GM12878 (cell line): ENCODE measurements at regions not wholly inside any gene's neighbourhood (a gene's known extent, or its start where the extent isn't known, plus 50 kb on each side); places are given as distances from the start of the nearest gene placed in this dataset.

Experiments
- ATAC-seq: fragments of 200-7000 bp; cut with Tn5 transposase; 3 replicates; pipeline ENCODE4 v1.9.1; 2020; ENCODE audit warnings: mild to moderate bottlenecking, moderate library complexity
- BruUV-seq: library from RNA; stranded (reverse); fragments of 400-500 nt; replicated peaks from 2 replicates; lab custom pipeline; 2021; lab: Mats Ljungman, UMichigan
- CTCF ChIA-PET: fragments of 300-600 bp; sonication (Branson Sonifier 250); formaldehyde crosslinking; extraction: SDS; loops from one replicate; lab custom pipeline; 2021; ENCODE audit warnings: inconsistent platforms; lab: Yijun Ruan, JAX
- POLR2A ChIA-PET: fragments of 350-600 bp; formaldehyde crosslinking; extraction: SDS; loops from one replicate; lab custom pipeline; 2021; ENCODE audit warnings: inconsistent platforms; lab: Charles Lee
- RAD21 ChIA-PET: fragments of 300-600 bp; sonication (Branson Sonifier 250); formaldehyde crosslinking; loops from one replicate; lab custom pipeline; 2023; ENCODE audit warnings: antibody characterized with exemption; ENCODE audit not compliant: unreplicated experiment; lab: Charles Lee
- SMC1A ChIA-PET: fragments of 300-600 bp; sonication (Branson Sonifier 250); formaldehyde crosslinking; loops from one replicate; lab custom pipeline; 2023; ENCODE audit not compliant: unreplicated experiment, uncharacterized antibody; lab: Charles Lee
- DNase-seq: peaks from one replicate; pipeline ENCODE4 v3.0.0-alpha.2; 2011; ENCODE audit warnings: low read depth, low spot score
- FAIRE-seq: peaks from 3 replicates; lab custom pipeline; 2011; peaks lifted over from hg19 to GRCh38; lab: Jason Lieb, UNC
- H2AFZ ChIP-seq: 2 replicates; pipeline ENCODE4 v1.6.0; 2011; ENCODE audit warnings: low read depth, low read length, control low read depth; ENCODE audit not compliant: control insufficient read depth
- H3K27ac ChIP-seq: 2 replicates; pipeline ENCODE4 v1.5.1; 2011; ENCODE audit warnings: control low read depth; ENCODE audit not compliant: control insufficient read depth, insufficient read depth
- H3K27me3 ChIP-seq, 2 experiments: replicated peaks in 1 of 2; 2 replicates each; pipeline versions ENCODE4 v1.6.0 to v1.6.1; 2011; ENCODE audit warnings: low read length in 1 of 2; ENCODE audit not compliant: control insufficient read depth in 2 of 2, insufficient read depth in 2 of 2
- H3K36me3 ChIP-seq, 2 experiments: 2 replicates each; pipeline ENCODE4 v1.5.1; 2011; ENCODE audit warnings: low read length in 1 of 2; ENCODE audit not compliant: control insufficient read depth in 2 of 2, insufficient read depth in 2 of 2
- H3K4me1 ChIP-seq: 2 replicates; pipeline ENCODE4 v1.6.1; 2011; ENCODE audit warnings: mild to moderate bottlenecking, low read length, moderate library complexity, mixed read lengths; ENCODE audit not compliant: control insufficient read depth, insufficient read depth
- H3K4me2 ChIP-seq: 2 replicates; pipeline ENCODE4 v1.6.0; 2011; ENCODE audit warnings: control low read depth; ENCODE audit not compliant: control insufficient read depth, insufficient read depth
- H3K4me3 ChIP-seq: fragments of 200-600 bp; sonication (generic); 2 replicates; pipeline ENCODE4 v1.5.1; 2016
- H3K79me2 ChIP-seq: 2 replicates; pipeline ENCODE4 v1.6.0; 2011; ENCODE audit warnings: low read length; ENCODE audit not compliant: control insufficient read depth, insufficient read depth
- H3K9ac ChIP-seq: 2 replicates; pipeline ENCODE4 v1.8.0; 2011; ENCODE audit warnings: low read length, control low read depth, mixed read lengths; ENCODE audit not compliant: control insufficient read depth, insufficient read depth
- H3K9me3 ChIP-seq: replicated peaks from 3 replicates; pipeline ENCODE4 v1.5.1; 2011; ENCODE audit warnings: mild to moderate bottlenecking, low read length; ENCODE audit not compliant: control insufficient read depth, insufficient read depth
- H4K20me1 ChIP-seq: 2 replicates; pipeline ENCODE4 v1.6.0; 2011; ENCODE audit not compliant: control insufficient read depth, insufficient read depth
- BACH1 ChIP-seq: fragments of 450-650 bp; IDR thresholded peaks from 2 replicates; pipeline ENCODE4 v1.6.1; 2017; ENCODE audit warnings: mild to moderate bottlenecking, borderline replicate concordance
- BRCA1 ChIP-seq: IDR thresholded peaks from 2 replicates; pipeline ENCODE4 v1.6.1; 2011; ENCODE audit warnings: low read depth, low read length, improper control_type of control experiment
- CREB1 ChIP-seq: IDR thresholded peaks from 2 replicates; pipeline ENCODE4 v1.6.1; 2012; ENCODE audit warnings: low read depth, mild to moderate bottlenecking, inconsistent platforms
- MTA2 ChIP-seq: fragments of 450-650 bp; IDR thresholded peaks from 2 replicates; pipeline ENCODE4 v1.6.1; 2016; ENCODE audit warnings: low read depth, mild to moderate bottlenecking, moderate library complexity
- NFYB ChIP-seq: IDR thresholded peaks from 2 replicates; pipeline ENCODE4 v1.6.1; 2011; ENCODE audit warnings: low read depth, mild to moderate bottlenecking, low read length, improper control_type of control experiment, moderate library complexity; ENCODE audit not compliant: insufficient read depth
- NR2C2 ChIP-seq: IDR thresholded peaks from 2 replicates; pipeline ENCODE4 v1.6.1; 2011; ENCODE audit warnings: borderline replicate concordance, low read depth; ENCODE audit not compliant: control insufficient read depth, insufficient read length
- NR2F1 ChIP-seq: fragments of 450-650 bp; conservative IDR thresholded peaks from 2 replicates; pipeline ENCODE4 v1.6.1; 2017; ENCODE audit warnings: mild to moderate bottlenecking
- PML ChIP-seq: IDR thresholded peaks from 2 replicates; pipeline ENCODE4 v1.6.1; 2012; ENCODE audit warnings: low read length, inconsistent platforms
- POLR2AphosphoS2 ChIP-seq: IDR thresholded peaks from 2 replicates; pipeline ENCODE4 v1.6.1; 2011; ENCODE audit warnings: low read depth, mild to moderate bottlenecking, low read length, improper control_type of control experiment, moderate library complexity
- RAD51 ChIP-seq: fragments of 450-650 bp; IDR thresholded peaks from 2 replicates; pipeline ENCODE4 v1.6.1; 2016; ENCODE audit warnings: moderate library complexity, mild to moderate bottlenecking, inconsistent platforms
- RBBP5 ChIP-seq: fragments of 200-600 bp; sonication (generic); conservative IDR thresholded peaks from 2 replicates; pipeline ENCODE4 v1.6.1; 2016
- SMAD1 ChIP-seq: fragments of 450-650 bp; IDR thresholded peaks from 2 replicates; pipeline ENCODE4 v1.6.1; 2018; ENCODE audit warnings: mild to moderate bottlenecking, low read depth; ENCODE audit not compliant: partially characterized antibody
- SMC3 ChIP-seq: IDR thresholded peaks from 2 replicates; pipeline ENCODE4 v1.6.1; 2011; ENCODE audit warnings: low read length, improper control_type of control experiment, borderline replicate concordance
- SUZ12 ChIP-seq: fragments of 200-600 bp; sonication (generic); IDR thresholded peaks from one replicate; pipeline ENCODE4 v1.6.1; 2018; ENCODE audit warnings: antibody characterized with exemption, mild to moderate bottlenecking; ENCODE audit not compliant: unreplicated experiment
- ZZZ3 ChIP-seq: IDR thresholded peaks from 2 replicates; pipeline ENCODE4 v1.6.1; 2011; ENCODE audit warnings: low read depth; ENCODE audit not compliant: control insufficient read depth, insufficient read length
- WGBS: methylation state at CpG from one replicate; pipeline ENCODE4 v1.1.6; 2016; ENCODE audit warnings: low lambda C conversion rate; ENCODE audit not compliant: insufficient replicate concordance, insufficient coverage; ENCODE audit errors: missing lambda C conversion rate; 5-methylcytosine and 5-hydroxymethylcytosine counted together
- in situ Hi-C: fragments of 300-500 bp; cut with MboI; formaldehyde crosslinking; loops from 9 replicates; pipeline ENCODE4 v1.14.3; 2018; ENCODE audit warnings: mixed read lengths
- intact Hi-C: fragments of 100-400 bp; cut with micrococcal nuclease; formaldehyde crosslinking; loops from one replicate; pipeline ENCODE4 v1.14.2; 2022; ENCODE audit not compliant: unreplicated experiment
- TF ChIP-seq, protein P1 (sequence below): IDR thresholded peaks from 2 replicates; pipeline ENCODE4 v1.6.1; 2012; ENCODE audit warnings: improper control_type of control experiment, low read depth, low read length; ENCODE audit not compliant: insufficient replicate concordance
- TF ChIP-seq, protein P2 (sequence below): fragments of 450-650 bp; conservative IDR thresholded peaks from 2 replicates; pipeline ENCODE4 v1.6.1; 2017; ENCODE audit warnings: mild to moderate bottlenecking, moderate library complexity
- TF ChIP-seq, protein P3 (sequence below): IDR thresholded peaks from 2 replicates; pipeline ENCODE4 v1.6.1; 2011; ENCODE audit warnings: borderline replicate concordance, low read depth, mild to moderate bottlenecking, moderate library complexity, mixed read lengths, low read length; ENCODE audit not compliant: insufficient read depth; ENCODE audit errors: extremely low read length

DNA sequence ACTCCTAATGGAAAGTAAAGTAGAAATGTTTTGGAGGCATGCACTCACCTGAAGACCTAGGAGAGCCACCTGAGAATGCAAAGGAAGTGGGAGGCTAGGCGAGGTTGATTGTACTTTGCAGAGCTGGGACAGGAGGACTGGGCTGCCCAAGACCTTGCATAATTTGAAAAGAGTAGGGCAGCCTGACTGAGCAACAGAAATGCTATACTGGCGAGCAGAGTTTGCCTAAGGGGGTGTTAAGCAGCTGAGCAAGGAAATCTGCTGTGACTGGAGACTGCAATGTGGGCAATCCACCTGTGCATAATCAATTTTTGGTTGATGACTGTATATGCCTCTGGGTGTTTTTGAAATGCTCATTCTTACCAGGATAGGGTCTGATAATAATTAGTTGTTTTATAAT, 834.1 kb downstream of the TRHDE start:
- Histone ChIP-seq H4K20me1 (no peaks in the 10 kb centered on the region), H3K9ac (no peak overlapping the region), H3K79me2 (no peaks in the 10 kb centered on the region), H3K4me1 (no peaks in the 10 kb centered on the region), H2AFZ (no peak overlapping the region), H3K27ac (no peak overlapping the region), H3K36me3 (no peaks in the 10 kb centered on the region), H3K4me2 (no peak overlapping the region), H3K9me3 (no peaks in the 10 kb centered on the region), H3K4me3 (no peak overlapping the region), H3K27me3 (no peaks in the 10 kb centered on the region)
- ATAC-seq: no peak
- SMC1A ChIA-PET: interaction anchor here (1.1 kb wide), 1 partner anchor 11 kb away, joined by 3 read pairs; no protein-coding TSS in a partner anchor
- no TSS peak for BruUV-seq
- no peak for DNase-seq
- CTCF ChIA-PET: interaction anchor here (0.6 kb wide), 1 partner anchor 1291 kb away, joined by 3 read pairs; no protein-coding TSS in a partner anchor
- POLR2A ChIA-PET: no interaction called here
- RAD21 ChIA-PET: no interaction called here
- WGBS: 0% methylated on average over 2 of the region's 2 CpGs
- intact Hi-C loops (no loop called here), in situ Hi-C loops (no loop called here)
- FAIRE-seq: no peak
- TF ChIP-seq NFYB (no peak), SMAD1 (no peak), CREB1 (no peak), SUZ12 (no peak), ZZZ3 (no peak), POLR2AphosphoS2 (no peak), BACH1 (no peak), PML (no peak), NR2F1 (no peak), RAD51 (no peak), NR2C2 (no peak), BRCA1 (no peak), RBBP5 (no peak), SMC3 (no peak), MTA2 (no peak)
- TF ChIP-seq, protein P1, sequence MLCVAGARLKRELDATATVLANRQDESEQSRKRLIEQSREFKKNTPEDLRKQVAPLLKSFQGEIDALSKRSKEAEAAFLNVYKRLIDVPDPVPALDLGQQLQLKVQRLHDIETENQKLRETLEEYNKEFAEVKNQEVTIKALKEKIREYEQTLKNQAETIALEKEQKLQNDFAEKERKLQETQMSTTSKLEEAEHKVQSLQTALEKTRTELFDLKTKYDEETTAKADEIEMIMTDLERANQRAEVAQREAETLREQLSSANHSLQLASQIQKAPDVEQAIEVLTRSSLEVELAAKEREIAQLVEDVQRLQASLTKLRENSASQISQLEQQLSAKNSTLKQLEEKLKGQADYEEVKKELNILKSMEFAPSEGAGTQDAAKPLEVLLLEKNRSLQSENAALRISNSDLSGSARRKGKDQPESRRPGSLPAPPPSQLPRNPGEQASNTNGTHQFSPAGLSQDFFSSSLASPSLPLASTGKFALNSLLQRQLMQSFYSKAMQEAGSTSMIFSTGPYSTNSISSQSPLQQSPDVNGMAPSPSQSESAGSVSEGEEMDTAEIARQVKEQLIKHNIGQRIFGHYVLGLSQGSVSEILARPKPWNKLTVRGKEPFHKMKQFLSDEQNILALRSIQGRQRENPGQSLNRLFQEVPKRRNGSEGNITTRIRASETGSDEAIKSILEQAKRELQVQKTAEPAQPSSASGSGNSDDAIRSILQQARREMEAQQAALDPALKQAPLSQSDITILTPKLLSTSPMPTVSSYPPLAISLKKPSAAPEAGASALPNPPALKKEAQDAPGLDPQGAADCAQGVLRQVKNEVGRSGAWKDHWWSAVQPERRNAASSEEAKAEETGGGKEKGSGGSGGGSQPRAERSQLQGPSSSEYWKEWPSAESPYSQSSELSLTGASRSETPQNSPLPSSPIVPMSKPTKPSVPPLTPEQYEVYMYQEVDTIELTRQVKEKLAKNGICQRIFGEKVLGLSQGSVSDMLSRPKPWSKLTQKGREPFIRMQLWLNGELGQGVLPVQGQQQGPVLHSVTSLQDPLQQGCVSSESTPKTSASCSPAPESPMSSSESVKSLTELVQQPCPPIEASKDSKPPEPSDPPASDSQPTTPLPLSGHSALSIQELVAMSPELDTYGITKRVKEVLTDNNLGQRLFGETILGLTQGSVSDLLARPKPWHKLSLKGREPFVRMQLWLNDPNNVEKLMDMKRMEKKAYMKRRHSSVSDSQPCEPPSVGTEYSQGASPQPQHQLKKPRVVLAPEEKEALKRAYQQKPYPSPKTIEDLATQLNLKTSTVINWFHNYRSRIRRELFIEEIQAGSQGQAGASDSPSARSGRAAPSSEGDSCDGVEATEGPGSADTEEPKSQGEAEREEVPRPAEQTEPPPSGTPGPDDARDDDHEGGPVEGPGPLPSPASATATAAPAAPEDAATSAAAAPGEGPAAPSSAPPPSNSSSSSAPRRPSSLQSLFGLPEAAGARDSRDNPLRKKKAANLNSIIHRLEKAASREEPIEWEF: no peak
- TF ChIP-seq, protein P2, sequence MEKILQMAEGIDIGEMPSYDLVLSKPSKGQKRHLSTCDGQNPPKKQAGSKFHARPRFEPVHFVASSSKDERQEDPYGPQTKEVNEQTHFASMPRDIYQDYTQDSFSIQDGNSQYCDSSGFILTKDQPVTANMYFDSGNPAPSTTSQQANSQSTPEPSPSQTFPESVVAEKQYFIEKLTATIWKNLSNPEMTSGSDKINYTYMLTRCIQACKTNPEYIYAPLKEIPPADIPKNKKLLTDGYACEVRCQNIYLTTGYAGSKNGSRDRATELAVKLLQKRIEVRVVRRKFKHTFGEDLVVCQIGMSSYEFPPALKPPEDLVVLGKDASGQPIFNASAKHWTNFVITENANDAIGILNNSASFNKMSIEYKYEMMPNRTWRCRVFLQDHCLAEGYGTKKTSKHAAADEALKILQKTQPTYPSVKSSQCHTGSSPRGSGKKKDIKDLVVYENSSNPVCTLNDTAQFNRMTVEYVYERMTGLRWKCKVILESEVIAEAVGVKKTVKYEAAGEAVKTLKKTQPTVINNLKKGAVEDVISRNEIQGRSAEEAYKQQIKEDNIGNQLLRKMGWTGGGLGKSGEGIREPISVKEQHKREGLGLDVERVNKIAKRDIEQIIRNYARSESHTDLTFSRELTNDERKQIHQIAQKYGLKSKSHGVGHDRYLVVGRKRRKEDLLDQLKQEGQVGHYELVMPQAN: no peak
- TF ChIP-seq, protein P3, sequence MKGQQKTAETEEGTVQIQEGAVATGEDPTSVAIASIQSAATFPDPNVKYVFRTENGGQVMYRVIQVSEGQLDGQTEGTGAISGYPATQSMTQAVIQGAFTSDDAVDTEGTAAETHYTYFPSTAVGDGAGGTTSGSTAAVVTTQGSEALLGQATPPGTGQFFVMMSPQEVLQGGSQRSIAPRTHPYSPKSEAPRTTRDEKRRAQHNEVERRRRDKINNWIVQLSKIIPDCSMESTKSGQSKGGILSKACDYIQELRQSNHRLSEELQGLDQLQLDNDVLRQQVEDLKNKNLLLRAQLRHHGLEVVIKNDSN: no peak
